HCT116 (cell line): ENCODE measurements at regions not wholly inside any gene's neighbourhood (a gene's known extent, or its start where the extent isn't known, plus 50 kb on each side); places are given as distances from the start of the nearest gene placed in this dataset.
"Not testable (repeated sequence)": the region's sequence is repeated elsewhere in the genome, so short reads cannot be mapped to it uniquely, and the experiment has no call there.

Experiments used
- ATAC-seq: fragments of 200-7000 bp; cut with Tn5 transposase; 2 replicates; pipeline ENCODE4 v1.9.1; 2020; ENCODE audit warnings: mild to moderate bottlenecking, moderate library complexity
- BruUV-seq: library from RNA; stranded (reverse); fragments of 400-500 nt; replicated peaks from 2 replicates; lab custom pipeline; 2021; lab: Mats Ljungman, UMichigan
- CTCF ChIA-PET: fragments of 300-600 bp; sonication (Branson Sonifier 250); formaldehyde crosslinking; loops from one replicate; lab custom pipeline; 2021; ENCODE audit warnings: antibody characterized with exemption; lab: Charles Lee
- POLR2A ChIA-PET: fragments of 300-600, 350-600 bp; sonication (Branson Sonifier 250); formaldehyde crosslinking; loops from one replicate; lab custom pipeline; 2021; ENCODE audit warnings: antibody characterized with exemption; lab: Charles Lee
- RAD21 ChIA-PET, 2 experiments: fragments of 300-600 bp; sonication (Branson Sonifier 250); formaldehyde crosslinking; loops; one replicate each; lab custom pipeline; 2023; ENCODE audit warnings: low total read pairs in 2 of 2; ENCODE audit not compliant: uncharacterized antibody in 2 of 2, unreplicated experiment in 2 of 2, low non-redundant PET in 1 of 2; lab: Charles Lee
- DNase-seq: peaks from one replicate; pipeline ENCODE4 v3.0.0-alpha.2; 2010; ENCODE audit warnings: low read depth, low spot score
- H2AFZ ChIP-seq: fragments of 200-600 bp; shearing (Covaris generic), sonication (generic); 2 replicates; pipeline ENCODE4 v1.6.1; 2017; ENCODE audit warnings: low read depth, mixed run types, mixed read lengths, antibody characterized with exemption, low read length; ENCODE audit not compliant: poor library complexity, severe bottlenecking
- H3K27ac ChIP-seq: 2 replicates; pipeline ENCODE4 v1.5.1; 2012; ENCODE audit warnings: low read depth, low read length
- H3K27me3 ChIP-seq: fragments of 200-600 bp; sonication (generic); 2 replicates; pipeline ENCODE4 v1.6.1; 2016; ENCODE audit warnings: mixed run types, low read length, mixed read lengths; ENCODE audit not compliant: insufficient read depth
- H3K36me3 ChIP-seq, 2 experiments: fragments of 200-500 bp in 1 of 2; fragments of 200-600 bp in 1 of 2; sonication (Bioruptor generic) in 1 of 2; sonication (generic) in 1 of 2; 2 replicates each; pipeline versions ENCODE4 v1.5.1 to v1.6.1; 2014 to 2016; ENCODE audit warnings: low read length in 2 of 2, inconsistent platforms in 1 of 2, mixed read lengths in 1 of 2, mixed run types in 1 of 2; ENCODE audit not compliant: insufficient read depth in 2 of 2, control insufficient read depth in 1 of 2
- H3K4me1 ChIP-seq, 2 experiments: fragments of 200-600 bp in 1 of 2; sonication (generic) in 1 of 2; 2 replicates each; pipeline versions ENCODE4 v1.5.1 to v1.6.1; 2012 to 2017; ENCODE audit warnings: low read length in 2 of 2, inconsistent platforms in 1 of 2, mild to moderate bottlenecking in 1 of 2, mixed read lengths in 1 of 2, mixed run types in 1 of 2, moderate library complexity in 1 of 2; ENCODE audit not compliant: insufficient read depth in 2 of 2, control insufficient read depth in 1 of 2
- H3K4me2 ChIP-seq: fragments of 200-600 bp; sonication (generic); 2 replicates; pipeline ENCODE4 v1.6.1; 2017; ENCODE audit warnings: mixed run types, low read length, mixed read lengths
- H3K4me3 ChIP-seq, 2 experiments: fragments of 200-600 bp in 1 of 2; sonication (generic) in 1 of 2; replicated peaks in 1 of 2; 2 replicates each; pipeline ENCODE4 v1.5.1; 2011 to 2016; ENCODE audit warnings: low read length in 2 of 2, control low read depth in 1 of 2, low read depth in 1 of 2, mild to moderate bottlenecking in 1 of 2, mixed read lengths in 1 of 2, mixed run types in 1 of 2
- H3K79me2 ChIP-seq: fragments of 200-600 bp; sonication (generic); 2 replicates; pipeline ENCODE4 v1.6.1; 2017; ENCODE audit warnings: mild to moderate bottlenecking, mixed run types, low read length, moderate library complexity, mixed read lengths; ENCODE audit not compliant: insufficient read depth
- H3K9ac ChIP-seq: fragments of 200-600 bp; sonication (generic); 2 replicates; pipeline ENCODE4 v1.6.1; 2016; ENCODE audit warnings: low read length, mixed read lengths
- H3K9me2 ChIP-seq: fragments of 200-600 bp; sonication (generic), shearing (Covaris generic); 2 replicates; pipeline ENCODE4 v1.6.1; 2017; ENCODE audit warnings: mixed run types, mild to moderate bottlenecking, moderate library complexity; ENCODE audit not compliant: insufficient read depth
- H3K9me3 ChIP-seq, 2 experiments: fragments of 200-500 bp in 1 of 2; fragments of 200-600 bp in 1 of 2; sonication (Bioruptor generic) in 1 of 2; sonication (generic) in 1 of 2; 2 replicates each; pipeline ENCODE4 v1.6.1; 2014 to 2017; ENCODE audit warnings: low read length in 2 of 2, mixed read lengths in 2 of 2, inconsistent platforms in 1 of 2, low read depth in 1 of 2, mild to moderate bottlenecking in 1 of 2, mixed run types in 1 of 2, moderate library complexity in 1 of 2; ENCODE audit not compliant: control insufficient read depth in 1 of 2, insufficient read depth in 1 of 2
- H4K20me1 ChIP-seq: fragments of 200-600 bp; sonication (generic), shearing (Covaris generic); 2 replicates; pipeline ENCODE4 v1.6.1; 2017; ENCODE audit warnings: mixed run types, mild to moderate bottlenecking, moderate library complexity; ENCODE audit not compliant: insufficient read depth
- CBX3 ChIP-seq: IDR thresholded peaks from 2 replicates; pipeline ENCODE4 v1.6.1; 2012; ENCODE audit warnings: low read depth
- EGR1 ChIP-seq: IDR thresholded peaks from 2 replicates; pipeline ENCODE4 v1.6.1; 2012; ENCODE audit warnings: low read depth
- ELF1 ChIP-seq: IDR thresholded peaks from 2 replicates; pipeline ENCODE4 v1.6.1; 2012; ENCODE audit warnings: low read depth, borderline replicate concordance
- EZH2 ChIP-seq: fragments of 200-600 bp; sonication (generic); IDR thresholded peaks from 2 replicates; pipeline ENCODE4 v1.6.1; 2017; ENCODE audit warnings: antibody characterized with exemption, mixed run types
- JUND ChIP-seq: IDR thresholded peaks from 2 replicates; pipeline ENCODE4 v1.6.1; 2012
- POLR2A ChIP-seq: IDR thresholded peaks from 2 replicates; pipeline ENCODE4 v1.7.0; 2011; ENCODE audit warnings: borderline replicate concordance; ENCODE audit not compliant: insufficient read depth, insufficient read length; ENCODE audit errors: extremely low read depth
- SIN3A ChIP-seq: IDR thresholded peaks from 2 replicates; pipeline ENCODE4 v1.6.1; 2012; ENCODE audit warnings: low read depth
- SRF ChIP-seq: IDR thresholded peaks from 2 replicates; pipeline ENCODE4 v1.6.1; 2012; ENCODE audit warnings: low read depth
- YY1 ChIP-seq: IDR thresholded peaks from 2 replicates; pipeline ENCODE4 v1.6.1; 2011; ENCODE audit warnings: low read length, low read depth, moderate library complexity, mild to moderate bottlenecking; ENCODE audit not compliant: insufficient replicate concordance; ENCODE audit errors: extremely low read depth
- ZNF274 ChIP-seq: fragments of 200-500 bp; sonication (Bioruptor generic); IDR thresholded peaks from 2 replicates; pipeline ENCODE4 v1.6.1; 2014; ENCODE audit warnings: mild to moderate bottlenecking, low read depth, low read length, inconsistent platforms
- intact Hi-C: fragments of 100-400 bp; cut with micrococcal nuclease; formaldehyde crosslinking; loops from 2 replicates; pipeline ENCODE4 v1.10.0; 2022
- TF ChIP-seq, protein P1 (sequence below), 3 experiments: fragments of 200-600 bp in 1 of 3; sonication (generic) in 1 of 3; IDR thresholded peaks in 2 of 3; conservative IDR thresholded peaks in 1 of 3; 2 replicates each; pipeline ENCODE4 v1.5.1; 2012 to 2017; ENCODE audit warnings: low read depth in 2 of 3, low read length in 2 of 3, antibody characterized with exemption in 1 of 3, borderline replicate concordance in 1 of 3, control low read depth in 1 of 3, mild to moderate bottlenecking in 1 of 3, mixed read lengths in 1 of 3, mixed run types in 1 of 3, moderate library complexity in 1 of 3; ENCODE audit not compliant: insufficient read depth in 1 of 3
- TF ChIP-seq, protein P2 (sequence below): IDR thresholded peaks from 2 replicates; pipeline ENCODE4 v1.6.1; 2012; ENCODE audit warnings: low read depth
- TF ChIP-seq, protein P3 (sequence below): IDR thresholded peaks from 2 replicates; pipeline ENCODE4 v1.6.1; 2012

DNA sequence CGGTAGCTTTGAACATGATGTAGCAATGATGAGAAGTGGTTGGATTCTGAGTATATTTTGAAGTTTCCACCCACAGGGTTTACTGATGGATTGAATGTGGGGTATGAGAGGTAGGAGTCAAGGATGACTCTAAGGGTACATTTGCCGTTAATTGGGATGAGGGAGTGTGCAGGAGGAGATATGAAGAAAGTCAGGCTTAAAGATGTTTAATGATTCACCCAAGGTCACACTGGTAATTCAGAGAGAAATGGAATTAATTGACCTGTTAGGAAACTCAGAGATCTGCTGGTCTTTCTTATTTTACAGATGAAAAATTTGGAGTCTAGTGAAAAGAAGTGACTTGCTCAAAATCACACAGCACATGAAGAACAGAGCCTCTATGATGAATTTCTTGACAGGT lies 390.7 kb downstream of the GBA3 start:
- peaks cover 3 to 33% of the 10 kb centered on the region in 2 experiments; a peak in 2 of 4 replicates for H3K9me3 ChIP-seq
- no peak overlapping the region for H3K27ac ChIP-seq
- H3K36me3 ChIP-seq: no peaks in the 10 kb centered on the region
- POLR2A ChIA-PET: no interaction called here
- no peaks in the 10 kb centered on the region for H3K9me2 ChIP-seq
- no peaks in the 10 kb centered on the region for H3K27me3 ChIP-seq
- H3K4me2 ChIP-seq: no peak overlapping the region
- TF ChIP-seq, protein P1, sequence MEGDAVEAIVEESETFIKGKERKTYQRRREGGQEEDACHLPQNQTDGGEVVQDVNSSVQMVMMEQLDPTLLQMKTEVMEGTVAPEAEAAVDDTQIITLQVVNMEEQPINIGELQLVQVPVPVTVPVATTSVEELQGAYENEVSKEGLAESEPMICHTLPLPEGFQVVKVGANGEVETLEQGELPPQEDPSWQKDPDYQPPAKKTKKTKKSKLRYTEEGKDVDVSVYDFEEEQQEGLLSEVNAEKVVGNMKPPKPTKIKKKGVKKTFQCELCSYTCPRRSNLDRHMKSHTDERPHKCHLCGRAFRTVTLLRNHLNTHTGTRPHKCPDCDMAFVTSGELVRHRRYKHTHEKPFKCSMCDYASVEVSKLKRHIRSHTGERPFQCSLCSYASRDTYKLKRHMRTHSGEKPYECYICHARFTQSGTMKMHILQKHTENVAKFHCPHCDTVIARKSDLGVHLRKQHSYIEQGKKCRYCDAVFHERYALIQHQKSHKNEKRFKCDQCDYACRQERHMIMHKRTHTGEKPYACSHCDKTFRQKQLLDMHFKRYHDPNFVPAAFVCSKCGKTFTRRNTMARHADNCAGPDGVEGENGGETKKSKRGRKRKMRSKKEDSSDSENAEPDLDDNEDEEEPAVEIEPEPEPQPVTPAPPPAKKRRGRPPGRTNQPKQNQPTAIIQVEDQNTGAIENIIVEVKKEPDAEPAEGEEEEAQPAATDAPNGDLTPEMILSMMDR (IDR thresholded peaks at IDR 0.05 in 2 of 3, conservative IDR thresholded peaks at IDR 0.05 in 1 of 3; ENCODE audit: borderline replicate concordance in 1 of 3, insufficient read depth in 1 of 3, low read depth in 2 of 3, low read length in 2 of 3): no peak
- TF ChIP-seq JUND (no peak), ZNF274 (no peak), ELF1 (no peak), POLR2A (no peak), YY1 (no peak), CBX3 (no peak), EGR1 (no peak), SRF (no peak), EZH2 (no peak), SIN3A (no peak)
- TF ChIP-seq, protein P2, sequence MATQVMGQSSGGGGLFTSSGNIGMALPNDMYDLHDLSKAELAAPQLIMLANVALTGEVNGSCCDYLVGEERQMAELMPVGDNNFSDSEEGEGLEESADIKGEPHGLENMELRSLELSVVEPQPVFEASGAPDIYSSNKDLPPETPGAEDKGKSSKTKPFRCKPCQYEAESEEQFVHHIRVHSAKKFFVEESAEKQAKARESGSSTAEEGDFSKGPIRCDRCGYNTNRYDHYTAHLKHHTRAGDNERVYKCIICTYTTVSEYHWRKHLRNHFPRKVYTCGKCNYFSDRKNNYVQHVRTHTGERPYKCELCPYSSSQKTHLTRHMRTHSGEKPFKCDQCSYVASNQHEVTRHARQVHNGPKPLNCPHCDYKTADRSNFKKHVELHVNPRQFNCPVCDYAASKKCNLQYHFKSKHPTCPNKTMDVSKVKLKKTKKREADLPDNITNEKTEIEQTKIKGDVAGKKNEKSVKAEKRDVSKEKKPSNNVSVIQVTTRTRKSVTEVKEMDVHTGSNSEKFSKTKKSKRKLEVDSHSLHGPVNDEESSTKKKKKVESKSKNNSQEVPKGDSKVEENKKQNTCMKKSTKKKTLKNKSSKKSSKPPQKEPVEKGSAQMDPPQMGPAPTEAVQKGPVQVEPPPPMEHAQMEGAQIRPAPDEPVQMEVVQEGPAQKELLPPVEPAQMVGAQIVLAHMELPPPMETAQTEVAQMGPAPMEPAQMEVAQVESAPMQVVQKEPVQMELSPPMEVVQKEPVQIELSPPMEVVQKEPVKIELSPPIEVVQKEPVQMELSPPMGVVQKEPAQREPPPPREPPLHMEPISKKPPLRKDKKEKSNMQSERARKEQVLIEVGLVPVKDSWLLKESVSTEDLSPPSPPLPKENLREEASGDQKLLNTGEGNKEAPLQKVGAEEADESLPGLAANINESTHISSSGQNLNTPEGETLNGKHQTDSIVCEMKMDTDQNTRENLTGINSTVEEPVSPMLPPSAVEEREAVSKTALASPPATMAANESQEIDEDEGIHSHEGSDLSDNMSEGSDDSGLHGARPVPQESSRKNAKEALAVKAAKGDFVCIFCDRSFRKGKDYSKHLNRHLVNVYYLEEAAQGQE: no peak
- TF ChIP-seq, protein P3, sequence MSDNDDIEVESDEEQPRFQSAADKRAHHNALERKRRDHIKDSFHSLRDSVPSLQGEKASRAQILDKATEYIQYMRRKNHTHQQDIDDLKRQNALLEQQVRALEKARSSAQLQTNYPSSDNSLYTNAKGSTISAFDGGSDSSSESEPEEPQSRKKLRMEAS: no peak
- TF ChIP-seq, all 23 proteins: peak for 0
- Histone ChIP-seq H3K4me1 (no peaks in the 10 kb centered on the region), H2AFZ (no peak overlapping the region), H3K79me2 (no peaks in the 10 kb centered on the region), H3K9ac (no peak overlapping the region), H3K4me3 (no peak overlapping the region), H4K20me1 (no peaks in the 10 kb centered on the region)
- BruUV-seq: no TSS peak
- ChIA-PET CTCF (no interaction called here), RAD21 (no interaction called here)
- DNase-seq (no peak), ATAC-seq (no peak)
- intact Hi-C loops: no loop called here

DNA sequence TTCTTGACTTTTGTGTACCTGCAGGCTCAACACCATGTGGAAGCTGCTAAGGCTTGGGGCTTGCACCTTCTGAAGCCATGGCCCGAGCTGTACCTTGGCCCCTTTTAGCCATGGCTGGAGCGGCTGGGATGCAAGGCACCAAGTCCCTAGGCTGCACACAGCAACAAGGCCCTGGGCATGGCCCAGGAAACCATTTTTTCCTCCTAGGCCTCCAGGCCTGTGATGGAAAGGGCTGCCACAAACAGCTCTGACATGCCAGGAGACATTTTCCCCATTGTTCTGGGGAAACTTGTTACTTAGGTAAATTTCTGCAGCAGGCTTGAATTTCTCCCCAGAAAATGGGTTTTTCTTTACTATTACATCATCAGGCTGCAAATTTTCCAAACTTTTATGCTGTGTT lies 387.4 kb downstream of the GBA3 start:
- BruUV-seq, H3K36me3 ChIP-seq, H3K79me2 ChIP-seq, DNase-seq, POLR2A ChIA-PET, CTCF ChIA-PET, H2AFZ ChIP-seq, H4K20me1 ChIP-seq, intact Hi-C loops, H3K27ac ChIP-seq, H3K27me3 ChIP-seq, H3K4me1 ChIP-seq, H3K4me3 ChIP-seq, H3K9ac ChIP-seq, H3K9me2 ChIP-seq, ATAC-seq, RAD21 ChIA-PET, H3K4me2 ChIP-seq: not testable (repeated sequence)
- peaks cover 3 to 26% of the 10 kb centered on the region in 2 experiments; a peak in 2 of 4 replicates for H3K9me3 ChIP-seq
